ENCODE measurements at regions not wholly inside any gene's neighbourhood (a gene's known extent, or its start where the extent isn't known, plus 50 kb on each side); places are given as distances from the start of the nearest gene placed in this dataset.

DNA sequence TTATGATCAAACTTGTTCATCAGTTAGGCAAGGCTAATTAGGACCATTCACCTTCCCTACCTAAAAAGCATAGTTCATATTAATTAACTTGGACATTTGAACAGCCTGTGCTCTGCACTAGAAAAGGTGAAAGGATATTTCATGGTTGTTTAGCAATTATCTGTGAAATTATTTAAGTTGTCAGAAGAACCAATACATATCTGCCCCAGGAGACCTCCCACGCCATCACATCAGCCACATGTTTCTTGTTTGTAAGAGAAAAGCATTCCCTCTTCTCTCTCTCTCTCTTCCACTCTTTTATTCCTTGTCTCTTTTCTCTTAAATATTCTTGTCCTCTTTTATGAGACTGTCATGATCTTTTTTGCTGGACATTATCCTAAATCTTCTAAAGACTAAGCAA is 282.0 kb upstream of the RND3 start:
- H3K27me3 ChIP-seq: no peaks in the 10 kb centered on the region
- no peaks in the 10 kb centered on the region for H3K9me3 ChIP-seq
- no peak overlapping the region for H3K4me3 ChIP-seq
- no peak overlapping the region for H3K27ac ChIP-seq
- 73 to 93% methylated on average over 1 of the region's 1 CpG for WGBS, 2 donors (ENCODE audit: low coverage in 1 of 2)
- no peaks in the 10 kb centered on the region for H3K36me3 ChIP-seq
- no peak for ATAC-seq
- TF ChIP-seq POLR2AphosphoS5 (IDR thresholded peaks at IDR 0.05) (no peak), EP300 (IDR thresholded peaks at IDR 0.05) (no peak), POLR2A (IDR thresholded peaks at IDR 0.05) (no peak)
- TF ChIP-seq, protein P1, sequence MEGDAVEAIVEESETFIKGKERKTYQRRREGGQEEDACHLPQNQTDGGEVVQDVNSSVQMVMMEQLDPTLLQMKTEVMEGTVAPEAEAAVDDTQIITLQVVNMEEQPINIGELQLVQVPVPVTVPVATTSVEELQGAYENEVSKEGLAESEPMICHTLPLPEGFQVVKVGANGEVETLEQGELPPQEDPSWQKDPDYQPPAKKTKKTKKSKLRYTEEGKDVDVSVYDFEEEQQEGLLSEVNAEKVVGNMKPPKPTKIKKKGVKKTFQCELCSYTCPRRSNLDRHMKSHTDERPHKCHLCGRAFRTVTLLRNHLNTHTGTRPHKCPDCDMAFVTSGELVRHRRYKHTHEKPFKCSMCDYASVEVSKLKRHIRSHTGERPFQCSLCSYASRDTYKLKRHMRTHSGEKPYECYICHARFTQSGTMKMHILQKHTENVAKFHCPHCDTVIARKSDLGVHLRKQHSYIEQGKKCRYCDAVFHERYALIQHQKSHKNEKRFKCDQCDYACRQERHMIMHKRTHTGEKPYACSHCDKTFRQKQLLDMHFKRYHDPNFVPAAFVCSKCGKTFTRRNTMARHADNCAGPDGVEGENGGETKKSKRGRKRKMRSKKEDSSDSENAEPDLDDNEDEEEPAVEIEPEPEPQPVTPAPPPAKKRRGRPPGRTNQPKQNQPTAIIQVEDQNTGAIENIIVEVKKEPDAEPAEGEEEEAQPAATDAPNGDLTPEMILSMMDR (IDR thresholded peaks at IDR 0.05): no peak
- no peaks in the 10 kb centered on the region for H3K4me1 ChIP-seq

DNA sequence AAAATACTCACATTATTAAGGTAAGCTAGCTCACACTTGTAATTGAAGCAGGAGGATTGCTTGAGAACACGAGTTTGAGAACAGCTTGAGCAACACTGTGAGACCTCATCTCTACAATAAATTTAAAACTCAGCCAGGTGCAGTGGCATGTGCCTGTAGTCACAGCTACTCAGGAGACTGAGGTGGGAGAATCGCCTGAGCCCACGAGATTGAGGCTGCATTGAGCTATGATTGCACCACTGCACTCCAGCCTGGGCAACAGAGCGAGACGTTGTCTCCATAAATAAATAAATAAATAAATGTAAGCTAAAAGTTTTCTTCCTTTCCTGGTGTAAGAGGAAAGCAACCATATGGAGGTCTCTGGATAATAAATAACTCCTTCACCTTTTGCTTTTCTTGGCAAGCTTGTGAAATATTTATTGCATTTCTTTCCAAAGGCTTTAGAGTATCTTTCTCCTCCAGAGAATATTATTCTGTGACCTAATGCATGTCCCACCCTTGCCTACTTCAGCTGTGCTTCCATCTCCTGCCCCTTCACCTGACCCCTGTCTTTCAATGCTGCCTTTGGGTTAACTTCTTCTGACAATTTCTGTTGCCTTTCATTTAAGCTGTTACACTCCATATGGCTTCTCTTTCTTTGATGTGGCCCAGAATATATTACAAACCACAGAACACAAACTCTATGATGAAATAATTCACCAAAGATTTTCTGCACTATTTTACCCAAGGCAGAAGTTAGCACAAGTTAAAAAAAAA is 280.7 kb upstream of the RND3 start:
- H3K4me3 ChIP-seq: no peak overlapping the region
- no peaks in the 10 kb centered on the region for H3K4me1 ChIP-seq
- WGBS, 2 donors (ENCODE audit: low coverage in 1 of 2): 64 to 81% methylated on average over 4 of the region's 5 CpGs
- no peak for TF ChIP-seq POLR2A (IDR thresholded peaks at IDR 0.05)
- no peak for TF ChIP-seq POLR2AphosphoS5 (IDR thresholded peaks at IDR 0.05)
- no peak for TF ChIP-seq EP300 (IDR thresholded peaks at IDR 0.05)
- TF ChIP-seq, protein P1 (IDR thresholded peaks at IDR 0.05): no peak
- no peaks in the 10 kb centered on the region for H3K27me3 ChIP-seq
- no peaks in the 10 kb centered on the region for H3K9me3 ChIP-seq
- no peaks in the 10 kb centered on the region for H3K36me3 ChIP-seq
- ATAC-seq: no peak
- H3K27ac ChIP-seq: no peak overlapping the region

DNA sequence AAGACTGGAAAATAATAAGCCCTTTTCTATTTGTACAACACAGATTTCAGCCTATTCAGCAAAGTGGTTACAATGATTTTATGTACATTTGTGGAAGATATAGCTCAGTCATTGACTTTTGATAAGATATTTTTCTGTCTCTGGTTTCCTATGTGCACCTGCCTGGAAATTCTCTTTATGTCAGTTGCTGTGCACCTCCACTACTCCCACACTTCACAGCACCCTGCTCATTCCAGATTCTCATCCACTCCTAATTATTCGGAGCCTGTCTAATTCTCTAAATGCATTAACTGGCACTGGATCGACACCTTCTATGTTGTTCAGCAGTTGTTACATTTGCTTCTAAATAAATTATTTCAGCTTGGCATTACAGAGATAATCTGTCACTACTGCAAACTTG is 275.1 kb upstream of the RND3 start:
- Histone ChIP-seq H3K36me3 (no peaks in the 10 kb centered on the region), H3K4me1 (no peaks in the 10 kb centered on the region), H3K27me3 (no peaks in the 10 kb centered on the region), H3K27ac (no peak overlapping the region), H3K4me3 (no peak overlapping the region), H3K9me3 (no peaks in the 10 kb centered on the region)
- TF ChIP-seq POLR2AphosphoS5 (IDR thresholded peaks at IDR 0.05) (no peak), EP300 (IDR thresholded peaks at IDR 0.05) (no peak)
- no peak for ATAC-seq
- WGBS, 2 donors (ENCODE audit: low coverage in 1 of 2): 33 to 58% methylated on average over 2 of the region's 2 CpGs

DNA sequence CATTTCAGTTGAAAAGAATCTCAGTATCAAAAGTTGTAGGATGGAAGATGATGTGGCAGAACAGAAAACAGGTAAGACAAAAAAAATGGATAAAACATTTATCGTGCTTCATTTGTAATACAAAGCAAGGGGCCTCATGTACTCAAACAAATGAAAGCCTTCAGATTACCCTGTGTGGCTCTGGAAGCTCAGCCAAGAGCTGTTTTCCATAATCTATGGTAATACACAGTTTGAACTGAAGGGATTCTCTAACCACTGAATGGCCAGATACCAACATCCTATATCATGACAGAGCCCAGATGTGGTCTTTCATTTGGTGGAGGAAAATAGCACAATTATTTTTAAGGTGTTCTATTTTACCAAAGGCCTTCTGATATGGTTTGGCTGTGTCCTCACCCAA is 272.1 kb upstream of the RND3 start:
- WGBS, 2 donors (ENCODE audit: low coverage in 1 of 2): 0% methylated on average over 1 of the region's 1 CpG; no CpG with 5 or more reads in 1 of the 2 donors
- no peak overlapping the region for H3K27ac ChIP-seq
- TF ChIP-seq EP300 (IDR thresholded peaks at IDR 0.05) (no peak), POLR2AphosphoS5 (IDR thresholded peaks at IDR 0.05) (no peak), POLR2A (IDR thresholded peaks at IDR 0.05) (no peak)
- TF ChIP-seq, protein P1 (IDR thresholded peaks at IDR 0.05): no peak
- no peaks in the 10 kb centered on the region for H3K4me1 ChIP-seq
- no peaks in the 10 kb centered on the region for H3K9me3 ChIP-seq
- no peak overlapping the region for H3K4me3 ChIP-seq
- no peaks in the 10 kb centered on the region for H3K36me3 ChIP-seq
- no peak for ATAC-seq
- no peaks in the 10 kb centered on the region for H3K27me3 ChIP-seq

DNA sequence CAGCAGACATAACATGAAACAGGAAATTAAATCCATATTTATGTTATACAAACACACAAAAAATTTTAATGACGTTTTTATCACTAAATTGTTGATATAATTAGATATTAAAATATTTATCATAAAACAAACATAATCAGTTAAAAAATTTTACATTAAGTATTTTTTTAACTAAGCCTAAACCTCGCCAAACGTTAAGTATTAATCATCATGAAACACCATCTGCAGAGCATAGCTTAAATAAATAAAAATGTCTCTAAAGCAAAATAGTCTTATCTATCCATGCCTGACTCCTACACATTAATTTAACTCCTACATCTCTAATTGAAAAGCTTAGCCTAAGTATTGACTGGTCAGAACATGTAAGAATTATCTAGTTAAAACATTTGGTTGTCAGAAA is 271.6 kb upstream of the RND3 start:
- no peak overlapping the region for H3K27ac ChIP-seq
- H3K4me1 ChIP-seq: no peaks in the 10 kb centered on the region
- H3K4me3 ChIP-seq: no peak overlapping the region
- WGBS, 2 donors (ENCODE audit: low coverage in 1 of 2): 50 to 75% methylated on average over 3 of the region's 3 CpGs
- H3K27me3 ChIP-seq: no peaks in the 10 kb centered on the region
- ATAC-seq: no peak
- no peaks in the 10 kb centered on the region for H3K9me3 ChIP-seq
- no peaks in the 10 kb centered on the region for H3K36me3 ChIP-seq
- TF ChIP-seq POLR2A (IDR thresholded peaks at IDR 0.05): no peak
- no peak for TF ChIP-seq POLR2AphosphoS5 (IDR thresholded peaks at IDR 0.05)
- TF ChIP-seq, protein P1 (IDR thresholded peaks at IDR 0.05): no peak
- no peak for TF ChIP-seq EP300 (IDR thresholded peaks at IDR 0.05)

Data from gastroesophageal sphincter (tissue), 4 donors.